ENCODE measurements at regions not wholly inside any gene's neighbourhood (a gene's known extent, or its start where the extent isn't known, plus 50 kb on each side); places are given as distances from the start of the nearest gene placed in this dataset.

DNA sequence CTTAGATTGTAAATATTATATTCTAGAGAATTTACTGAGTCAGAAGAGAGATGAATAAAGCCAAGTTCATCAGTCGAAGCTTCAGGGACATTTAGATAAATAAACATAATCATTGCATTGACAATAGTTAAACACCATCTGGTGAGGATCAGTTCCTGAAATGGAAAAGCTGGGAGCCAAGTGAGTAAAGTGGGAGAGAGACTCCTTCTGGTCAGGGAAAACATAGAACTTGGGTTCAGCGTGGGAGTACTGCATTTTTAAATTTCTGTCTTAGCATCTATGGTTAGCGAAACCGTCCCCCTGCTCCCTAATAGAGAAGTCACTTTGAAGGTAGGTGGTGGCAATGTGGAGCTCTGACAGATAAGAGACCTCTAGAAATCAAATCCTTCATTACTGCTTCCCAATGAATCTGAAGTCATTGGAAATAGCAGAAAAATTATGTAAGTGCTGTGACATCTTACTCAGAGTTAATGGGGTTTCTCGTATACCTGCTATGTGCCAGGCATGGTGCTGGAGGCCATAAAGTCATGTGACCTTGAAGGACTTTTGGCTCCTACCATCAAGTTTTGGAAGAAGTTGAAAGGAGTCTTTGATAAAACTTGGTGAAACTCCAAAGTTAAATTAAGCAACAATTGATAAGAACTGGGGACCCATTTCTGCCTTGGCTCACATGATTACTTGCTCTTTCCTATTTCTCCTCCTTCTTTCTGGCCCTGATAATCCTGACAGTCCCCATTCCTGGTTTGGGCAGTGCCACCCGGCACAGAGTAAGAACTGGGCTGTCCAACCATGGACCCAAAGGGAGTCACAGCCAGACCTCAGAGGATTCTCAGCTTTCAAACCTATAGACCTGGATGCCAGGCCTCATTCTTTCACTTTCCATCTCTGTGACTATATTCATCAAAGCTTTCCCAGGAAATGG is 211.2 kb downstream of the C7orf25 start:
- H3K27ac Mint-ChIP-seq (ENCODE audit: unreplicated experiment), result no peak overlapping the region
- no peaks in the 10 kb centered on the region for H3K36me3 Mint-ChIP-seq (ENCODE audit: low read depth)
- H3K4me1 Mint-ChIP-seq, result no peaks in the 10 kb centered on the region
- no peak overlapping the region for H3K4me3 Mint-ChIP-seq
- H3K9me3 Mint-ChIP-seq, result no peaks in the 10 kb centered on the region
- TF ChIP-seq, protein P1, sequence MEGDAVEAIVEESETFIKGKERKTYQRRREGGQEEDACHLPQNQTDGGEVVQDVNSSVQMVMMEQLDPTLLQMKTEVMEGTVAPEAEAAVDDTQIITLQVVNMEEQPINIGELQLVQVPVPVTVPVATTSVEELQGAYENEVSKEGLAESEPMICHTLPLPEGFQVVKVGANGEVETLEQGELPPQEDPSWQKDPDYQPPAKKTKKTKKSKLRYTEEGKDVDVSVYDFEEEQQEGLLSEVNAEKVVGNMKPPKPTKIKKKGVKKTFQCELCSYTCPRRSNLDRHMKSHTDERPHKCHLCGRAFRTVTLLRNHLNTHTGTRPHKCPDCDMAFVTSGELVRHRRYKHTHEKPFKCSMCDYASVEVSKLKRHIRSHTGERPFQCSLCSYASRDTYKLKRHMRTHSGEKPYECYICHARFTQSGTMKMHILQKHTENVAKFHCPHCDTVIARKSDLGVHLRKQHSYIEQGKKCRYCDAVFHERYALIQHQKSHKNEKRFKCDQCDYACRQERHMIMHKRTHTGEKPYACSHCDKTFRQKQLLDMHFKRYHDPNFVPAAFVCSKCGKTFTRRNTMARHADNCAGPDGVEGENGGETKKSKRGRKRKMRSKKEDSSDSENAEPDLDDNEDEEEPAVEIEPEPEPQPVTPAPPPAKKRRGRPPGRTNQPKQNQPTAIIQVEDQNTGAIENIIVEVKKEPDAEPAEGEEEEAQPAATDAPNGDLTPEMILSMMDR (conservative IDR thresholded peaks at IDR 0.05), result no peak
- H3K27me3 Mint-ChIP-seq (ENCODE audit: low read depth), result no peaks in the 10 kb centered on the region
- DNase-seq (ENCODE audit: low read depth, low spot score), result no peak

DNA sequence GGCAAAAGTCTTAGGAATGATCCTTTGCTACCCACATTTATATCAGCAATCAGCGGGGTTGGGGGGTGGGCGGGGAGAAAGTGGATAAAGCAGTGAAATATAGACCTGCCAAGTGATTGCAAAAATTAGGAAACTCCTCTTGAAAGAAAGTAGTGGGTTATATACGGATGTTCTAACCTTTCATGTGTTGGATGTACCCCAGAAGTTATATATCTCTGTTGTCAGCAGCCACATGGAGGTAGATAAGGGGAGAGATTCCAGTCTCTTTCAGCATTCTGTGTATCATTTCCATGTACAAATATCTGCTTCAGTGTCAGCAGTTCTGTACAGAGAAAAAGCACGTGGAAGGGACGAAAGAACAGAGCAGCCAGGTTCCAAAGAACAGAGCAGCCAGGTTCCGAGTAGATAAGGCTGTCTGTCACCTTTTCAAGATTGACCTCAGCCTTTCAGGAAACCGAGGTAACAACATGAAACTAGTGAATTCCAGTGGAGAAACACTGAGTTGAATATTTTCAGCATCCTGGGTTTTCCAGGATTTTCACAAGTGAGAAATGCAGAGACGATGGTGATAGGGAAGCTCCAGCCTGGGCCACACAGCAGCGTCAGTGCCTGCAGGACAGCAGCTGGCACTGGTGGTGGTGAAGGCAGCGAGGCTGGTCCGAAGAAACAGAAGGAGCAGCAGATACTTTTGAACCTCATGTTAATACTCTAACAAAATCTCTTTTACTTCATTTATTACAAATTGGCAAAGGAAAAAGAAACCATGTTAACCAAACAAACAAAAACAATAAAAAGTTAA is 212.3 kb downstream of the C7orf25 start:
- H3K36me3 Mint-ChIP-seq (ENCODE audit: low read depth), result no peaks in the 10 kb centered on the region
- H3K4me1 Mint-ChIP-seq, result no peaks in the 10 kb centered on the region
- no peak overlapping the region for H3K27ac Mint-ChIP-seq (ENCODE audit: unreplicated experiment)
- no peaks in the 10 kb centered on the region for H3K27me3 Mint-ChIP-seq (ENCODE audit: low read depth)
- no peak overlapping the region for H3K4me3 Mint-ChIP-seq
- TF ChIP-seq, protein P1 (conservative IDR thresholded peaks at IDR 0.05), result no peak
- H3K9me3 Mint-ChIP-seq, result no peaks in the 10 kb centered on the region
- DNase-seq (ENCODE audit: low read depth, low spot score), result no peak

- DNase-seq (ENCODE audit: low read depth, low spot score), result no peak
- TF ChIP-seq, protein P1 (conservative IDR thresholded peaks at IDR 0.05), result no peak
- Mint-ChIP-seq H3K36me3 (ENCODE audit: low read depth) (no peaks in the 10 kb centered on the region), H3K4me1 (no peaks in the 10 kb centered on the region), H3K27me3 (ENCODE audit: low read depth) (no peaks in the 10 kb centered on the region), H3K27ac (ENCODE audit: unreplicated experiment) (peak overlapping the region; percentile 28), H3K9me3 (no peaks in the 10 kb centered on the region), H3K4me3 (no peak overlapping the region)
Measured at GRCh38 chr7:42698600-42699374, 213.1 kb downstream of the C7orf25 start.

- no peak for DNase-seq (ENCODE audit: low read depth, low spot score)
- TF ChIP-seq, protein P1 (conservative IDR thresholded peaks at IDR 0.05), result no peak
- no peaks in the 10 kb centered on the region for H3K4me1 Mint-ChIP-seq
- no peak overlapping the region for H3K27ac Mint-ChIP-seq (ENCODE audit: unreplicated experiment)
- no peak overlapping the region for H3K4me3 Mint-ChIP-seq
- H3K36me3 Mint-ChIP-seq (ENCODE audit: low read depth), result no peaks in the 10 kb centered on the region
- no peaks in the 10 kb centered on the region for H3K9me3 Mint-ChIP-seq
- H3K27me3 Mint-ChIP-seq (ENCODE audit: low read depth), result no peaks in the 10 kb centered on the region
Measured at GRCh38 chr7:42694894-42695507, 216.9 kb downstream of the C7orf25 start.

DNA sequence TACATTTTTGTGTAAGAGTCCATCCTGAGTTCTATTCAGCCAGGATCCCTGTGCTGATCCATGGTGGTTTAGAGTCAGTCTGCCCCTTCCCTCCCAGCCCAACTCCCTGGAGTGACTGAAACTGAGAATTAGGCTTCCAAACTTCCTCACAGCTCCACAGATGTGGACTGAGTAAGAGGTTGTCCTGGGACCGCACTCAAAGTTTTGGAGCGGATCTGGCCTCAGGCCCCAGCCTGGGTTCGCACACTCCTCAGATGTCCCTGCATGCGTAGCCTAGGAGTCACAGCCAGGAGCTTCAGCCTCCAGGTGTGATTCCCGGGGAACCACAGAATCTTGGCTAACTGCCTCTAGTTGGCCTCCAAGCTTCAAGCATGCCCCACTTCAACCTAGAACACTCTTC is 218.1 kb downstream of the C7orf25 start:
- Mint-ChIP-seq H3K27ac (ENCODE audit: unreplicated experiment) (no peak overlapping the region), H3K36me3 (ENCODE audit: low read depth) (no peaks in the 10 kb centered on the region), H3K4me3 (no peak overlapping the region), H3K9me3 (no peaks in the 10 kb centered on the region), H3K27me3 (ENCODE audit: low read depth) (no peaks in the 10 kb centered on the region), H3K4me1 (no peaks in the 10 kb centered on the region)
- TF ChIP-seq, protein P1 (conservative IDR thresholded peaks at IDR 0.05), result no peak
- no peak for DNase-seq (ENCODE audit: low read depth, low spot score)
